Testis (tissue), 2 donors: ENCODE measurements at regions not wholly inside any gene's neighbourhood (a gene's known extent, or its start where the extent isn't known, plus 50 kb on each side); places are given as distances from the start of the nearest gene placed in this dataset.

Experiments
- CTCF ChIP-seq, 3 experiments: fragments of 450-650 bp in 2 of 3; fragments of 200-600 bp in 1 of 3; sonication (generic) in 1 of 3; IDR thresholded peaks; one replicate each; pipeline ENCODE4 v1.5.1; 2016 to 2019; ENCODE audit warnings: antibody characterized with exemption in 3 of 3, mild to moderate bottlenecking in 2 of 3, moderate library complexity in 1 of 3
- POLR2A ChIP-seq: fragments of 450-650 bp; IDR thresholded peaks from one replicate; pipeline ENCODE4 v1.6.1; 2017; ENCODE audit warnings: antibody characterized with exemption, mild to moderate bottlenecking, moderate library complexity

GRCh38 chrX:21150208-21150607, 224.0 kb upstream of the CNKSR2 start:
- TF ChIP-seq CTCF (IDR thresholded peaks at IDR 0.05): no peak
- TF ChIP-seq POLR2A: no peak
